Ovary (tissue), 7 donors: ENCODE measurements at regions not wholly inside any gene's neighbourhood (a gene's known extent, or its start where the extent isn't known, plus 50 kb on each side); places are given as distances from the start of the nearest gene placed in this dataset.

Source experiments
- DNase-seq, 5 donors: peaks; one replicate each; pipeline ENCODE4 v3.0.0-alpha.2; 2019 to 2020
- H3K27ac ChIP-seq, 2 donors: fragments of 200-600 bp; one replicate each; pipeline versions ENCODE4 v1.5.1 to v1.8.0; 2019 to 2022
- H3K27me3 ChIP-seq: fragments of 200-600 bp; one replicate; pipeline ENCODE4 v1.8.0; 2022
- H3K36me3 ChIP-seq: fragments of 200-600 bp; sonication (generic); one replicate; pipeline ENCODE4 v1.5.1; 2019
- H3K4me1 ChIP-seq: one replicate; pipeline ENCODE4 v1.8.1; 2013; ENCODE audit warnings: mild to moderate bottlenecking, moderate library complexity; ENCODE audit not compliant: insufficient read depth
- H3K4me3 ChIP-seq: fragments of 200-600 bp; sonication (generic); one replicate; pipeline ENCODE4 v1.5.1; 2017
- H3K9me3 ChIP-seq, 2 donors: fragments of 200-600 bp in 1 of 2; sonication (generic) in 1 of 2; one replicate each; pipeline versions ENCODE4 v1.5.1 to v1.8.1; 2013 to 2019; ENCODE audit warnings: mild to moderate bottlenecking in 1 of 2, moderate library complexity in 1 of 2
- EP300 ChIP-seq: sonication (generic); formaldehyde crosslinking; IDR thresholded peaks from one replicate; pipeline ENCODE4 v1.6.1; 2017; ENCODE audit warnings: antibody characterized with exemption
- POLR2A ChIP-seq: fragments of 450-650 bp; IDR thresholded peaks from one replicate; pipeline ENCODE4 v1.6.1; 2017; ENCODE audit warnings: antibody characterized with exemption, mild to moderate bottlenecking, moderate library complexity
- WGBS, 3 donors: extraction: QIAGEN DNeasy Blood & Tissue Kit in 1 of 3; methylation state at CpG; one replicate each; pipeline versions ENCODE4 v1.1.5 to v1.1.7; 2013 to 2017; 5-methylcytosine and 5-hydroxymethylcytosine counted together
- intact Hi-C, 4 donors: fragments of 100-400 bp; cut with DNase I; formaldehyde crosslinking; loops; one replicate each; pipeline versions ENCODE4 v1.11.0 to v1.15.1; 2022 to 2023
- TF ChIP-seq, protein P1 (sequence below), 3 donors: fragments of 450-650 bp in 2 of 3; fragments of 200-600 bp in 1 of 3; IDR thresholded peaks; one replicate each; pipeline versions ENCODE4 v1.5.1 to v1.8.0; 2016 to 2022; ENCODE audit warnings: antibody characterized with exemption in 3 of 3, mild to moderate bottlenecking in 1 of 3
- donor health status: DM: no; HTN: no; CAD: no; lungs with moderate emphysema.
- donor health status: DM: no; HTN: no; CAD: no.
- donor health status: Bipolar disorder and iron deficiency.
- donor health status: DM: no; HTN: no; CAD: no.
- donor health status: DM: yes; HTN: yes; CAD: no.

DNA sequence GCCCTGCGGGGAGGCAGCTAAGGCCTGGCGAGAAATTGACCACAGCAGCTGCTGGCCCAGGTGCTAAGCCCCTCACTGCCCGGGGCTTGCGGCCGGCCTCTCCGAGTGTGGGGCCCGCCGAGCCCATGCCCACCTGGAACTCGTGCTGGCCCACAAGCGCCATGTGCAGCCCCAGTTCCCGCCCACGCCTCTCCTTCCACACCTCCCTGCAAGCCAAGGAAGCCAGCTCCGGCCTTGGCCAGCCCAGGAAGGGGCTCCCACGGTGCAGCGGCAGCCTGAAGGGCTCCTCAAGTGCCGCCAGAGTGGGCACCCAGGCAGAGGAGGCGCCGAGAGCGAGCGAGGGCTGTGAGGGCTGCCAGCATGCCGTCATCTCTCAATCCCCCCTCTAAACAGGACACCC, 304.6 kb upstream of the FAM98A start:
- no peak for DNase-seq
- no peak for TF ChIP-seq POLR2A
- no peak for TF ChIP-seq EP300
- Histone ChIP-seq H3K27ac (no peak overlapping the region), H3K27me3 (no peaks in the 10 kb centered on the region), H3K9me3 (no peaks in the 10 kb centered on the region), H3K4me3 (no peak overlapping the region), H3K4me1 (no peaks in the 10 kb centered on the region), H3K36me3 (no peaks in the 10 kb centered on the region)
- WGBS, 3 donors: 96 to 97% (median 97%) methylated on average over 19 to 21 of the region's 21 CpGs
- intact Hi-C loops: no loop called here

DNA sequence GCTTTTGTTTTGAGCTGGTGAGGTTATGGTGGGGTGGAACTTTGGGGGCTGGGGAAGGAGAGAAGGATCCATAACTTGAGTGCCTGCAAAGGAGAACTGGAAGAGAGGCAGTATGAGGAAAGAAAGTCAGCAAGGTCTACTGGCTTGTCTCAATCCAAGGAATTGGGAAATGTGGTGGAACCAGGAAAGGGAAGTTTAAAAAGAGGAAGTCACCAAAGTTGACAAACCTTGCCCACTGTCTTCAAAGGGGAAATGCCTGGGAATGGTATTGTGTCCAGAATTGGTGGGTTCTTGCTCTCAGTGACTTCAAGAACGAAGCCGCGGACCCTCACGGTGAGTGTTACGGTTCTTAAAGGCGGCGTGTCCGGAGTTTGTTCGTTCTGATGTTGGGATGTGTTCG, 304.1 kb upstream of the FAM98A start:
- intact Hi-C loops: no loop called here
- Histone ChIP-seq H3K27ac (no peak overlapping the region), H3K27me3 (no peaks in the 10 kb centered on the region), H3K4me1 (no peaks in the 10 kb centered on the region), H3K36me3 (no peaks in the 10 kb centered on the region), H3K9me3 (no peaks in the 10 kb centered on the region), H3K4me3 (no peak overlapping the region)
- no peak for DNase-seq
- WGBS, 3 donors: 97 to 99% (median 97%) methylated on average over 10 of the region's 10 CpGs
- TF ChIP-seq EP300 (no peak), POLR2A (no peak)
- TF ChIP-seq, protein P1, sequence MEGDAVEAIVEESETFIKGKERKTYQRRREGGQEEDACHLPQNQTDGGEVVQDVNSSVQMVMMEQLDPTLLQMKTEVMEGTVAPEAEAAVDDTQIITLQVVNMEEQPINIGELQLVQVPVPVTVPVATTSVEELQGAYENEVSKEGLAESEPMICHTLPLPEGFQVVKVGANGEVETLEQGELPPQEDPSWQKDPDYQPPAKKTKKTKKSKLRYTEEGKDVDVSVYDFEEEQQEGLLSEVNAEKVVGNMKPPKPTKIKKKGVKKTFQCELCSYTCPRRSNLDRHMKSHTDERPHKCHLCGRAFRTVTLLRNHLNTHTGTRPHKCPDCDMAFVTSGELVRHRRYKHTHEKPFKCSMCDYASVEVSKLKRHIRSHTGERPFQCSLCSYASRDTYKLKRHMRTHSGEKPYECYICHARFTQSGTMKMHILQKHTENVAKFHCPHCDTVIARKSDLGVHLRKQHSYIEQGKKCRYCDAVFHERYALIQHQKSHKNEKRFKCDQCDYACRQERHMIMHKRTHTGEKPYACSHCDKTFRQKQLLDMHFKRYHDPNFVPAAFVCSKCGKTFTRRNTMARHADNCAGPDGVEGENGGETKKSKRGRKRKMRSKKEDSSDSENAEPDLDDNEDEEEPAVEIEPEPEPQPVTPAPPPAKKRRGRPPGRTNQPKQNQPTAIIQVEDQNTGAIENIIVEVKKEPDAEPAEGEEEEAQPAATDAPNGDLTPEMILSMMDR (IDR thresholded peaks at IDR 0.05): no peak

DNA sequence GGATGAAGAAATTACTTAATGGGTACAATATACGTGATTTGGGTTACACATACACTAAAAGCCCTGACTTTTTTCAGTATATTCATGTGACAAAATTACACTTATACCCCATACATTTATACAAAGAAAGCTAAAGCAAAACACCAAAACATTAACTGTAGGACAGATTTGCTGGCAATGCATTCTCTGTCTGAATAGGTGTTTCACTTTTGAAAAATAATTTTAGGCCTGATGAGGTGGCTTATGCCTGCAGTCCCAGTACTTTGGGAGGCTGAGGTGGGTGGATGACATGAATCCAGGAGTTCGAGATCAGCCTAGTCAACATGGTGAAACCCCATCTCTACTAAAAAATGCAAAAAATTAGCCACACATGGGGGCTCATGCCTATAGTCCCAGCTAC, 301.5 kb upstream of the FAM98A start:
- Histone ChIP-seq H3K4me3 (no peak overlapping the region), H3K9me3 (no peaks in the 10 kb centered on the region), H3K4me1 (no peaks in the 10 kb centered on the region), H3K27ac (no peak overlapping the region), H3K27me3 (no peaks in the 10 kb centered on the region), H3K36me3 (no peaks in the 10 kb centered on the region)
- TF ChIP-seq POLR2A (no peak), EP300 (no peak)
- TF ChIP-seq, protein P1 (IDR thresholded peaks at IDR 0.05): no peak
- no peak for DNase-seq
- 87 to 96% (median 94%) methylated on average over 2 of the region's 2 CpGs for WGBS, 3 donors
- intact Hi-C loops: no loop called here

DNA sequence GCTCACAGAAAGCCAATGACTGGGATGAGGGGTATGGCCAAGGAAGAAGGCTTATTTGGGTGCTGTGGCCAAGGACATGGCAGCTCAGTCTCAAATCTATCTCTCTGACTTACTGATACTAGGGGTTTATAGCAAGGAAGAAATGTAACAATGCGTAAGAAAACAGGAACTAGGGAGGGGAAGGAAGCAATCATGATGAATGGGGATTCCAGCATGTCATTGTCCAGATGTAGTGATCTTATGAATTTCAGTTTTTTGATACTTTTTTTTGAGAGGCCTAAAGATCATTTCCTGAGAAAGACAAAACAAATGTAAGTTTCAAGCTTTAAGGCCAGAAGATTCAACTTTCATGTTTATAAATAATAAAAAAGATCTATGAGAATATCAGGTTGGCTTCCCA, 298.6 kb upstream of the FAM98A start:
- Histone ChIP-seq H3K27ac (no peak overlapping the region), H3K27me3 (no peaks in the 10 kb centered on the region), H3K4me3 (no peak overlapping the region), H3K9me3 (no peaks in the 10 kb centered on the region), H3K36me3 (no peaks in the 10 kb centered on the region), H3K4me1 (peaks cover 2% of the 10 kb centered on the region)
- no peak for DNase-seq
- 85 to 97% (median 93%) methylated on average over 1 of the region's 1 CpG for WGBS, 3 donors
- TF ChIP-seq EP300 (no peak), POLR2A (no peak)
- TF ChIP-seq, protein P1 (IDR thresholded peaks at IDR 0.05): no peak
- intact Hi-C loops: no loop called here

DNA sequence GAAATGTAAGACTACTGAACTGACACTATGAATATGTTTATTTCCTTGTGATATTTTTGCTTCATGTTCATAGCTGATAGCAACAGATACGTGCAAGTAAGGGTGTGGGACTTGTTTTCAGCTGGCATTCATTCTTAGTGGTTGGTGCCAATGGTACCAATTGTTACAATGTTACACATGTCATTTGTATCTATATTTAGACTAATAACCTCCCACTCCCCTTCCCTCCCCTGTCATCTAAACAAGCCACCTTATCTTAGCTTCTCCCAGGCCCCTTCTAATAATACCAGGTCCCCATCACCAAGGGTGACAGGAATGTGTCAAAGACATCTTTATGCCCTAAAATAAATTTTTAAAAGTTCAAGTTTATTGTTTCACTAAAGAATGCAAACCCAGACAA, 294.7 kb upstream of the FAM98A start:
- Histone ChIP-seq H3K36me3 (no peaks in the 10 kb centered on the region), H3K4me3 (no peak overlapping the region), H3K27ac (no peak overlapping the region), H3K9me3 (no peaks in the 10 kb centered on the region), H3K27me3 (no peaks in the 10 kb centered on the region), H3K4me1 (peaks cover 2% of the 10 kb centered on the region)
- TF ChIP-seq, protein P1 (IDR thresholded peaks at IDR 0.05): no peak
- TF ChIP-seq POLR2A: no peak
- no peak for TF ChIP-seq EP300
- no peak for DNase-seq
- intact Hi-C loops: no loop called here
- WGBS, 3 donors: 2 to 7% (median 7%) methylated on average over 1 of the region's 1 CpG
